Activated CD8-positive, alpha-beta T cell treated with anti-CD3 and anti-CD28 coated beads, Interleukin-2, amount 10 ng/mL, durations not matched to agents 7 days and 5 days (primary cell): ENCODE measurements at regions not wholly inside any gene's neighbourhood (a gene's known extent, or its start where the extent isn't known, plus 50 kb on each side); places are given as distances from the start of the nearest gene placed in this dataset.
"Not testable (repeated sequence)": the region's sequence is repeated elsewhere in the genome, so short reads cannot be mapped to it uniquely, and the experiment has no call there.

Experiments
- ATAC-seq: fragments of 150-1000 bp; cut with Tn5 transposase; one replicate; pipeline ENCODE4 v1.10.0; 2021; ENCODE audit warnings: moderate library complexity
- CTCF ChIA-PET: fragments of 350-600 bp; sonication (Branson Sonifier 250); formaldehyde crosslinking; loops from one replicate; lab custom pipeline; 2021; ENCODE audit warnings: antibody characterized with exemption; lab: Charles Lee
- POLR2A ChIA-PET: fragments of 350-600 bp; sonication (Branson Sonifier 250); formaldehyde crosslinking; loops from one replicate; lab custom pipeline; 2021; ENCODE audit warnings: antibody characterized with exemption; lab: Charles Lee
- DNase-seq: peaks from one replicate; pipeline ENCODE4 v3.0.0-alpha.2; 2020
- H3K27ac Mint-ChIP-seq: one replicate; pipeline ENCODE4 v1.8.0; 2021; ENCODE audit warnings: mild to moderate bottlenecking, mixed read lengths
- H3K27me3 Mint-ChIP-seq: one replicate; pipeline ENCODE4 v1.8.0; 2021; ENCODE audit warnings: low read depth, mixed read lengths
- H3K36me3 Mint-ChIP-seq: one replicate; pipeline ENCODE4 v1.8.0; 2021; ENCODE audit warnings: low read depth, mixed read lengths
- H3K4me1 Mint-ChIP-seq: one replicate; pipeline ENCODE4 v1.8.0; 2021; ENCODE audit warnings: low read depth, mixed read lengths
- H3K4me3 Mint-ChIP-seq: one replicate; pipeline ENCODE4 v1.8.0; 2021; ENCODE audit warnings: mild to moderate bottlenecking, mixed read lengths
- H3K9me3 Mint-ChIP-seq: one replicate; pipeline ENCODE4 v1.8.0; 2022; ENCODE audit warnings: mixed read lengths; ENCODE audit not compliant: insufficient read depth

DNA sequence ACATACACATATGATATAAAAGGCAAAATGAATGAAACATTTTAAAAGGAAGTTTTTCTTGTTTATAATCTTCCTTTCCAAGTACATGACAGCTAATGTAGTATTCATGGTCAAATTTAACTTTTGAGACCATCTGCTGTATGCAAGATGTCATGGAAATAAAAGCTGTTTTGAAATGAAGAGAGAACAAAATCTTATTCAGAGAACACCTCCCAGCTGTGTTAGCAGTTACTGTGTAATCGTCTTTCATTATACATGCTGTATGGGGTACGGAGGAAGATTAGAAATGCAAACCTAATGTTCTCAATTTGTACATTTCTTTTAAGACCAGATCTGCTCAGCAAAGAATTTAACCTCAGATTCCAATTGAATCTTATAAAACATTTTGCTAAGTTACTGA is 1182.3 kb downstream of the OTOL1 start:
- H3K9me3 Mint-ChIP-seq: no peaks in the 10 kb centered on the region
- no peak for ATAC-seq
- no peak for DNase-seq
- no peak overlapping the region for H3K4me3 Mint-ChIP-seq
- H3K27me3 Mint-ChIP-seq: no peaks in the 10 kb centered on the region
- ChIA-PET POLR2A (no interaction called here), CTCF (no interaction called here)
- H3K36me3 Mint-ChIP-seq: no peaks in the 10 kb centered on the region
- H3K27ac Mint-ChIP-seq: no peak overlapping the region
- no peaks in the 10 kb centered on the region for H3K4me1 Mint-ChIP-seq

- no peak overlapping the region for H3K4me3 Mint-ChIP-seq
- no peak overlapping the region for H3K27ac Mint-ChIP-seq
- ATAC-seq: no peak
- H3K36me3 Mint-ChIP-seq: no peaks in the 10 kb centered on the region
- H3K27me3 Mint-ChIP-seq: no peaks in the 10 kb centered on the region
- no peak for DNase-seq
- CTCF ChIA-PET: no interaction called here
- H3K4me1 Mint-ChIP-seq: no peaks in the 10 kb centered on the region
- POLR2A ChIA-PET: no interaction called here
- no peaks in the 10 kb centered on the region for H3K9me3 Mint-ChIP-seq
Observed at GRCh38 chr3:162684260-162684659, 1187.7 kb downstream of the OTOL1 start.

DNA sequence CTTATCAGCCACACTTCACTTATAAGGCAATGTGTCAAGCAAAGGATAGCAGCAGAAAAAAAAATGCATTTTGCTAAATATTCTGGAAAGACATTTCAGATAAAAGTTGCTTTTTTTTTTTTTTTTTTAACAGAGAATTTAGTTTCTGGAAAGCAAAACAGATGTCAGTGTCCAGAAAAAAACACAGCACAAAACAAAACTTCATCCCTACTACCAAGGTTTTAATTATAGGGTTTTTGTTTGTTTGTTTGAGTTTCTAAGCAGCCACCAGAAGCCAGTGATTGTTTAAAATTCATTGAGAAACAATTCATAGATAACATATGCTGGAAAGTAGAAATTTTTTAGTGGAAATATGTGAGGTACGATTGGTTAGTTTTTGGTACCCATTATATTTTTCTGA is 1202.7 kb downstream of the OTOL1 start:
- DNase-seq (no peak), ATAC-seq (no peak)
- H3K4me1 Mint-ChIP-seq: no peaks in the 10 kb centered on the region
- CTCF ChIA-PET: no interaction called here
- H3K36me3 Mint-ChIP-seq: no peaks in the 10 kb centered on the region
- H3K27ac Mint-ChIP-seq: no peak overlapping the region
- no peaks in the 10 kb centered on the region for H3K9me3 Mint-ChIP-seq
- H3K4me3 Mint-ChIP-seq: no peak overlapping the region
- H3K27me3 Mint-ChIP-seq: no peaks in the 10 kb centered on the region
- POLR2A ChIA-PET: no interaction called here

DNA sequence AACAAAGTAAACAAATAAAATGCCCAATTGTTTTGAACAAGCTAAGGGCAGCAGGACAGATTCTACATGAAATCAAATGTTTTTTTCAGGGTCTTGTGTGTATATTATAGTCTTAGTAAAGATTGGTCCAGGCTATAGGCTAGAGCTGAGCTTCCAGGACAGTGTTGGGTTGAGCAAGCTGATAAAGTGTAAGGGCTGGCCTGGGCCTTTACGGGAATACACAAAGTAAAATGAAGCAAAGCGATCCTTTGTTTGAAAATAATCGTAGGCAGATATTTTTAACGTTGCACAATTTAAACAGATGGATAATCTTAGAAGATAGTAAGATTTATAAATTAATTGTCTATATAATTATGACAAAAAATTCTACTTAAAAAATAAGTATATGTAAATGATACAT is 1204.6 kb downstream of the OTOL1 start:
- H3K27me3 Mint-ChIP-seq: no peaks in the 10 kb centered on the region
- POLR2A ChIA-PET: no interaction called here
- no peak overlapping the region for H3K27ac Mint-ChIP-seq
- no peaks in the 10 kb centered on the region for H3K9me3 Mint-ChIP-seq
- H3K4me3 Mint-ChIP-seq: no peak overlapping the region
- no peaks in the 10 kb centered on the region for H3K36me3 Mint-ChIP-seq
- H3K4me1 Mint-ChIP-seq: no peaks in the 10 kb centered on the region
- CTCF ChIA-PET: no interaction called here
- no peak for DNase-seq
- no peak for ATAC-seq

- no peaks in the 10 kb centered on the region for H3K36me3 Mint-ChIP-seq
- no peaks in the 10 kb centered on the region for H3K27me3 Mint-ChIP-seq
- ChIA-PET POLR2A (no interaction called here), CTCF (no interaction called here)
- DNase-seq (no peak), ATAC-seq (no peak)
- H3K9me3 Mint-ChIP-seq: no peaks in the 10 kb centered on the region
- no peaks in the 10 kb centered on the region for H3K4me1 Mint-ChIP-seq
- no peak overlapping the region for H3K4me3 Mint-ChIP-seq
- no peak overlapping the region for H3K27ac Mint-ChIP-seq
Observed at GRCh38 chr3:162702768-162703385, 1206.3 kb downstream of the OTOL1 start.

DNA sequence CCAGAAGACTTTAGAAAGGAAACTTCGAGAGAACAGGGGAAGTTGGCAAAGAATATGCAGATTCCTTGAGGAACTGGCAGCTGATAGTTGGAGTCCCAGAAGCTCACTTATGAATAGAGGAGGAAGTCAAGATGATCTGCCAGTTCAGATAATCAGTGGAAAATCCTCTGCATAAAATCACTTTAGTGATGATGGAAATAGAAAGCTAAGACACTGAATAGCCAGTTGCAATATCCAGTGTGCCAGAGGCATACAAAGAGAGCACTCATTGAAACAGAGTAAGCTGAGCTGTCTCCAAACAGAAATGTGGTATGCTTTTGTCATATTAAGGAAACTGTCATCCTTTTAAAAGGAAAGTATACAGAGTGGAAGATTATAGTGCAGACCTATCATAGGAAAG is 1207.6 kb downstream of the OTOL1 start:
- no peaks in the 10 kb centered on the region for H3K4me1 Mint-ChIP-seq
- no peaks in the 10 kb centered on the region for H3K9me3 Mint-ChIP-seq
- POLR2A ChIA-PET: interaction anchor here (0.7 kb wide), 1 partner anchor 410 kb away, joined by 3 read pairs; no protein-coding TSS in a partner anchor
- no peaks in the 10 kb centered on the region for H3K36me3 Mint-ChIP-seq
- ATAC-seq: no peak
- DNase-seq: no peak
- H3K4me3 Mint-ChIP-seq: no peak overlapping the region
- no peaks in the 10 kb centered on the region for H3K27me3 Mint-ChIP-seq
- no peak overlapping the region for H3K27ac Mint-ChIP-seq
- CTCF ChIA-PET: no interaction called here

DNA sequence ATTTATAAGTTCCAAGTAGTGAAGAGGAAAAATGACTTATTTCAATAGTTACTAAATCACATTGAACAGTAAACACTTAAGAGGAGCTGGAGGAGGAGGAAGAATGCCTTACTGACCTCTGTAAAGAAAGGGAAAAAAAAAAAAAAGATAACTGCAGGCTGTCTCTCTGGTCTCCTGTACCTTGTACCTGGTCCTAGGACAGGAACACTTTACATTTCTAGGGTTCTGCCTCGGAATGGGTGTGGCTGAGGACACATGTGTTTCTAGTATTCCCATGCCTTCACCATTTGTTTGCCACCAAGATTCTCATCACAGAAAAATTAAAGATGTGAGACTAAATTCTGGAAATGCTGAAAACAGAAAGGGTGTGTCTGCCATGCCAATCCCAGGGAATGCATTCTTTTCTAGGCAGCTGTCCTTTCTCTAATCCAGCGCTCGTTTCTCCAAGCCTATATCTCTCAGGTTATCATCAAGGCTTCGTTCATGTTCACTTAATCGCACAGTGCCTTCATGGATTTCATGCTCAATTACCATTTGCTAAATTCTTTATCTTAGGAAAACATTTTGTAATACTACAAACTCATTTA is 1208.3 kb downstream of the OTOL1 start:
- DNase-seq (no peak), ATAC-seq (no peak)
- Mint-ChIP-seq H3K9me3 (no peaks in the 10 kb centered on the region), H3K27me3 (no peaks in the 10 kb centered on the region), H3K36me3 (no peaks in the 10 kb centered on the region), H3K27ac (no peak overlapping the region), H3K4me1 (no peaks in the 10 kb centered on the region), H3K4me3 (no peak overlapping the region)
- POLR2A ChIA-PET: no interaction called here
- CTCF ChIA-PET: no interaction called here

DNA sequence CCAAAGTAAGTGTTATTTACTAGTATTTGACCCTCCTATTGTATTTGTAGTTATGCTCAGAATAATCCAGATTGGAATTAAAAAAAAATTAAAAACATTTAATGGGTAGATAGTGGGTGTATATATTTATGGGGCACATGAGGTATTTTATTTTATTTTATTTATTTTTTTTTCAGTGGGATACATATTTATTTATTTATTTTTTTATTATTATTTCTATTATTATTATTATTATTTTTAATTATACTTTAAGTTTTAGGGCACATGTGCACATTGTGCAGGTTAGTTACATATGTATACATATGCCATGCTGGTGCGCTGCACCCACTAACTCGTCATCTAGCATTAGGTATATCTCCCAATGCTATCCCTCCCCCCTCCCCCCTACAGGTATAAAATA is 1211.8 kb downstream of the OTOL1 start:
- H3K27ac Mint-ChIP-seq, POLR2A ChIA-PET, CTCF ChIA-PET: not testable (repeated sequence)

GRCh38 chr3:162708942-162709706 is 1212.5 kb downstream of the OTOL1 start:
- H3K4me1 Mint-ChIP-seq, H3K4me3 Mint-ChIP-seq, H3K9me3 Mint-ChIP-seq, POLR2A ChIA-PET, H3K36me3 Mint-ChIP-seq, H3K27ac Mint-ChIP-seq, CTCF ChIA-PET, ATAC-seq, DNase-seq, H3K27me3 Mint-ChIP-seq: not testable (repeated sequence)

More for the DNA sequence above, 1211.8 kb downstream of the OTOL1 start:
- not testable (repeated sequence) for ATAC-seq, H3K9me3 Mint-ChIP-seq, H3K27me3 Mint-ChIP-seq, H3K4me3 Mint-ChIP-seq, H3K36me3 Mint-ChIP-seq, H3K4me1 Mint-ChIP-seq, DNase-seq

GRCh38 chr3:162710332-162711112 is 1213.9 kb downstream of the OTOL1 start:
- ATAC-seq (no peak), DNase-seq (no peak)
- ChIA-PET CTCF (no interaction called here), POLR2A (no interaction called here)
- H3K36me3 Mint-ChIP-seq: no peaks in the 10 kb centered on the region
- no peak overlapping the region for H3K4me3 Mint-ChIP-seq
- no peak overlapping the region for H3K27ac Mint-ChIP-seq
- H3K4me1 Mint-ChIP-seq: no peaks in the 10 kb centered on the region
- H3K27me3 Mint-ChIP-seq: no peaks in the 10 kb centered on the region
- H3K9me3 Mint-ChIP-seq: peaks cover 5% of the 10 kb centered on the region

DNA sequence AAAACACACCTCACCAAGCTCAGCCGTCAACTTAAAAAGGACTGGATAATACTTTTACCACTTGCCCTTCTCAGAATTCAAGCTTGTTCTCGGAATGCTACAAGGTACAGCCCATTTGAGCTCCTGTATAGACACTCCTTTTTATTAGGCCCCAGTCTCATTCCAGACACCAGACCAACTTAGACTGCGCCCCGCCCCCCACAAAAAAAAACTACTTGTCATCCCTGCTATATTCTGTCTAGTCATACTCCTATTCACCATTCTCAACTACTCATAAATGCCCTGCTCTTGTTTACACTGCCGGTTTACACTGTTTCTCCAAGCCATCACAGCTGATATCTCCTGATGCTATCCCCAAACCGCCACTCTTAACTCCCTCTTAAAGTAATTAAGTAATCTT is 1220.5 kb downstream of the OTOL1 start:
- H3K36me3 Mint-ChIP-seq, H3K4me3 Mint-ChIP-seq, CTCF ChIA-PET, POLR2A ChIA-PET, DNase-seq, H3K9me3 Mint-ChIP-seq, ATAC-seq, H3K27me3 Mint-ChIP-seq, H3K27ac Mint-ChIP-seq, H3K4me1 Mint-ChIP-seq: not testable (repeated sequence)

GRCh38 chr3:162718697-162719096 is 1222.1 kb downstream of the OTOL1 start:
- Mint-ChIP-seq H3K27me3 (no peaks in the 10 kb centered on the region), H3K4me3 (no peak overlapping the region), H3K4me1 (no peaks in the 10 kb centered on the region), H3K27ac (no peak overlapping the region), H3K9me3 (no peaks in the 10 kb centered on the region), H3K36me3 (no peaks in the 10 kb centered on the region)
- DNase-seq (no peak), ATAC-seq (no peak)
- CTCF ChIA-PET: no interaction called here
- POLR2A ChIA-PET: no interaction called here
